ENCODE measurements at regions not wholly inside any gene's neighbourhood (a gene's known extent, or its start where the extent isn't known, plus 50 kb on each side); places are given as distances from the start of the nearest gene placed in this dataset.

GRCh38 chr5:82835488-82835887 is 241.7 kb downstream of the TMEM167A start:
- no peak for TF ChIP-seq CTCF (IDR thresholded peaks at IDR 0.05; ENCODE audit: low read depth, low read length)
- DNase-seq (ENCODE audit: extremely low read depth, low read depth): no peak

DNA sequence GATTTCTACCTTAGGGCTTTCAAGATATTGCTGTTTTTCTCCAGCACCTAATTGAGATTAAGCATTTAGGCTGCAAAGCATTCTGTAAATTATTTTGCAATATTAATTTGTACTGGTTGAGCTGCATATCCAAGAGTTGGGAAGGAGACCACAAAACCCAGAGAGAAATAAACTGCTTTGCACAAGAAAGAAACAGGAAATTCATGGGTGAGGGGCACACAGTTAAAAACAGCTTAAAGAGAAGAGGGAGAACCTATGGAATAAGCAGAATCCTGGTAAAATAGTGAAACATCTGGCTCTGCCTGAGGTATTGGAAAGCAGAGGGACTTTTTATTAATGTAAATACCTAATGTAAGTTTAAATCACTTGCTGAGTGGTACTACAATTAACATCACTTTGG is 243.0 kb downstream of the TMEM167A start:
- no peak for DNase-seq (ENCODE audit: extremely low read depth, low read depth)
- TF ChIP-seq CTCF (IDR thresholded peaks at IDR 0.05; ENCODE audit: low read depth, low read length): no peak

DNA sequence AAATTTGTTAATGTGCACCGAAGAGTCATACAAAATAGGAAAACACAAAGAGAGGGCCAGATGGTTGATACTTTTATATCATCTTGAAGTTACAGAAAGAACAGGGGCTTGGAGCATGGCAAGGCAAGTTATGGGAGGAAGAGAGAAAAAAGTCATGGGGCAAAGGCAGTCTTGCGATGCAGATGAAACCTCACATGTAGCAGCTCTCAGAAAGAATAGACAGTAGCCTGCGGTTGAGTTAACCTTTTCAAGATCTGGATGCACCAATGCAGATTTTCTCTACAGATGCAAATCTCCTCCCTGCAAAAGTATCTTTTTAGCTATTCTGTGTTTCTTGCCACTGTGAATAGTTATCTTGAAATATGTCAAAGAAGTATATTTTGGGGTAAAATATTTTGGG is 243.9 kb downstream of the TMEM167A start:
- no peak for DNase-seq (ENCODE audit: extremely low read depth, low read depth)
- TF ChIP-seq CTCF (IDR thresholded peaks at IDR 0.05; ENCODE audit: low read depth, low read length): no peak

DNA sequence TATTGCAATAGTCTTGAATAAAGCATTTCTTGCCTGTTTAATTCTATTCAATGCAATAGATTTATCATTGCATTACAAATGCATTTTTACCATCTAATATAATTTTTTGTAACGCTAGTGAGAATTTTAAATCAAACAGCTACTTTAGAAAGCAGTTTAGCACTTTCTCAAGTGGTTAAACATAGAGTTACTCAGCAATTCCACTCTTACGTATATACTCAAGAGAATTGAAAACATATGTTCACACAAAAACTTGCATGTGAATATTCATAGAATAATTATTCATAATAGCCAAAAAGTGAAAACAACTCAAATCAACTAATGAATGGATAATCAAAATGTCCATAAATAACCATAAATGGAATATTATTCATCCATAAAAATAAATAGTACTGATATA is 244.7 kb downstream of the TMEM167A start:
- TF ChIP-seq CTCF (IDR thresholded peaks at IDR 0.05; ENCODE audit: low read depth, low read length): no peak

DNA sequence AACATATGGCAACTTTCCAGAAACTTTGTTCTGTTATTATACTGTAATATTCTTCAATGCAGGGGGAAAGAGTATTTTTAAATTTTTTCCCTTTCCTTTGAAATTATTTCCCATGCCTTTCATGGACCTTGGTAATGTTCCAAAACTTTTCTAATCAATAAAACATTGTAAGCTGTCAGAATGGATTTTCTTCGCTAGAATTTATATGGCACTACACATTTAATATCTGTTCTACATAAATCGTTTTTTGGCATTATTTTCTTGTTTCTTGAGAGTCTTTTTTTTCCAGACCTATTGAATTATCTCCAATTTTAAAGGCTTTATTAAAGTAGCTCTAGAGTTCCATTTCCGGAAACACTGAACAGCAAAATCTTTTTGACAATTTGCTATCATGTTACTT is 249.0 kb downstream of the TMEM167A start:
- no peak for TF ChIP-seq CTCF (IDR thresholded peaks at IDR 0.05; ENCODE audit: low read depth, low read length)
- no peak for DNase-seq (ENCODE audit: extremely low read depth, low read depth)

More for the DNA sequence above, 244.7 kb downstream of the TMEM167A start:
- DNase-seq (ENCODE audit: extremely low read depth, low read depth): no peak

- TF ChIP-seq CTCF (IDR thresholded peaks at IDR 0.05; ENCODE audit: low read depth, low read length): no peak
- DNase-seq (ENCODE audit: extremely low read depth, low read depth): no peak
These were observed 249.5 kb downstream of the TMEM167A start for GRCh38 chr5:82827651-82828050.

- DNase-seq (ENCODE audit: extremely low read depth, low read depth): no peak
- TF ChIP-seq CTCF (IDR thresholded peaks at IDR 0.05; ENCODE audit: low read depth, low read length): no peak
These were observed 254.6 kb downstream of the TMEM167A start for GRCh38 chr5:82822634-82822927.

All from AG09319 (cell line).